HG02571 (cell line): ENCODE measurements at regions not wholly inside any gene's neighbourhood (a gene's known extent, or its start where the extent isn't known, plus 50 kb on each side); places are given as distances from the start of the nearest gene placed in this dataset.

Experiments
- ATAC-seq: cut with Tn5 transposase; IDR thresholded peaks from one replicate; pipeline ENCODE4 v1.9.1; 2021; ENCODE audit warnings: mild to moderate bottlenecking, moderate library complexity; ENCODE audit not compliant: unreplicated experiment

DNA sequence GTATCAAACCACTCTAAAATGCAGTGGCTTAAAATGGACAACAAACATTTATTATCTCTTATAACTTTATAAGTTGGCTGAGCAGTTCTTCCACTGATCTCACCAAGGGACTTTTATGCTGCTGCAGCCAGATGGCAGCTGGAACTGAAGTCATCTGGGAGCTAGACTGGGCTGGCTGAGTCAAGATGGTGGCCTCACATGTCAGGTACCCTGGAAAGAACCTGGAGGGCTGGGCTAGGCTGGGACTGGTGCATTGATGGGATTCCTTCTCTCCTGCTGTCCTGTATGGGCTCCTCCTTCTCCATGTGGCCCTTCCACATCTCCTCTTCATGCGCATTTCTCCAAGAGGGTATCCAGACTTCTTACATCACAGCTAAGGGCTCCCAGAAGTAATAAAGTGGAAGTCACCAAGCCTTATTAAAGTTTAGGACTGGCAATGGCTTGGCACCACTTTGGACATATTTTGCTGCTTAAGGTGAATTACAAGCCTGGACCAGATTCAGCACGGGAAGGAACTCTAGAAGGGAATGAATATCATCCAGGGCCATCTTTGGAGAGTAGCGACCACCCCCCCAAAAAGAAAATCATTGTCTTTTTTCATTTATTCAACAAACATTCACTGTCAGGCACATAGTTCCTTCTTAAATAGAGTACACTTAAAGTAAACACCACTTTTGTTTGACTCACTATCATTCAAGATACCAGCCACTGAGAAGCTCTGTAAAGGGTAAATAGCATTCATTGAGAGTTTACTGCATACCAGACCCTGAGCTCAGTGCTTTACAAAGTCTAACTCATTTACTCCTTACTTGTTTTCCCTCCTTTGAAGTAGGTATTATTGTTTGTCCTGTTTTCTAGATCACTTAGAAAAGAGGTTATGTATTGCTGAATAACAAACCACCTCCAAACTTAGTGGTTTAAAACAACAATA, 138.0 kb downstream of the ZFP36L2 start:
- no peak for ATAC-seq

DNA sequence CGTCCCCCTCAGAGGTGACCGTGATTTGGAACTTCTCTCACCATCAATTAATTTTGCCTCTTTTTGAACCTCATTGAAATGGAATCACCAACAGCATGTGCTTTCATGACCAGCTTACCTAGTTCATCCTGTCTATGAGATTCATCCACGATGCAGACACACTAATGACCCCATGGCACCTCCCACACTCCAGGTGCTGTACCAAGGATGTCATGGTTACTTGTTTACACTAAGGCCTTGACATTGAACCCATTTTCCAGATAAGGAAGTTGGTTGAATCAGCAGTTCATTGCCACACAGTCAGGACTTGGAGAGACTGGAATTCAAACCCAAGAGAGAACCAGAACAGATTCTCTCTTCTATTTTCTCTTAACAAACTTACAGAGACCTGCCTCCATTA, 139.0 kb downstream of the ZFP36L2 start:
- no peak for ATAC-seq

DNA sequence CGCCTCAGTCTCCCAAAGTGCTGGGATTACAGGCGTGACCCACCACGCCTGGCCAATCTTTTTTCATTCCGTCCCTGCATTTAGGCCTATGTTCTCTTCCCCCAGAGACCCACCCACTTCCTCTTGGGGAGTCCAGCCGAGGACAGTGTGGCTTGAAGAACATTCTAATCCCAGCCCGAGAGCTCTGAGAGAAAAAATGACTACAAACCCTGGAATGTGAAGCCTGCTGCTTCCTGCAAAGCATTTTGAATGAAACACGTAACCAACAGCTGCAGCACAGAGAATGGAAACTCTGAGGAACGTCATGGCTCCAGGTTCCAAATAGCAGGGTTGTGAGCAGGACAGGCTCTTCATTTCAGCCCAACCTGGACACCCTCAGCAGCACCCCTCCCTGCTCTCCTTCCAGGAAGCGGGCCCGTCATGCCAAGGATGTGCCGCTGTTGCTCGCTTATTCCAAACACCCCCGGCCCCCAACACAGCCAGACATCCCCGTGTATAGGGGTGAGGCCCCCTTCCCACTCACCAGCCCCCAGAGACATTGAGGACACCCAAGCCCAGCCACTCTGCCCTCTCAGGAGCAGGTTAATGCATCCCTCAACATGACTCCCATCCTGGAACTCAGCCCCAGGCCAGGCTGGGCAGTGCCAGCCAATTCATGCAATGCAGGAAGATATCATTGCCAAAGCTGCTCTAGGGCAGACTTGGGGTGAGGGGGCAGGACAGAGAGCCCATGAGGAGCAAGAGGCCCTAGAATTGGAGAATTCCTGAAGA, 139.8 kb downstream of the ZFP36L2 start:
- ATAC-seq, result no peak

DNA sequence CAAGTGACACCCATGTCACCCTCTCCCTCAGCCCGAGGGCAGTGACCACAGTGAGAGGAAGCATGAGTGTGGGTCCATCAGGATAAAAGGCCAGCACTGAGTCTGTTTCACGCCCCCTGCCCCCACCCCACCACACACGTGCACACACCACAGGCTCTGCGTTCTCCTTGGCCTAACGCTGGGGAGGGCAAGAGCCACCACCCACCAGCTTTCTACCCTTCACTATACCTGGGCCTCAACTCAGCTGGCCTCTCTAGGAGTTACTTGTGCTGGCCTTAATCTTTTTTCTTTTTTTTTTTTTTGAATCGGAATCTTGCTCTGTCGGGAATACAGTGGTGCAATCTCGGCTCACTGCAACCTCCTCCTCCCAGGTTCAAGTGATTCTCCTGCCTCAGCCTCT, 140.5 kb downstream of the ZFP36L2 start:
- no peak for ATAC-seq

DNA sequence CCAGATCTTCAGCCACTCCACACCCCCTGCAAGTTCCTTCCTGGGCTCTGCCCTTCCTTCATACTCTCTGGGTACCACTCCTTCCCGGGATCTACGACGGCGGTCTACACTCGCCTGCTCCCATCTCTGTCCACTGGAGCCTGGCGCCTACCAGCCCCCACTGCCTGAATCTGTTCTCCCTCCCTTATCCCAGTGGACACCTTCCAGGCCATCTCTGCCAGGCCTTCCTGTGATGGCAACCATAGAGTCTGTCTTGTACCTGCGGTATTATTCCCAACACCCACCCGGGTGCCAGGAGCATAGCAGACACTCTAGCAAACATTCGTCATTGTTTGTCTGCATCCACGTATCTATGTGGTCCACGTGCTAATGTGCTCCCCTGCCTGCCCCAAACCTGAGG, 140.9 kb downstream of the ZFP36L2 start:
- ATAC-seq, result no peak

DNA sequence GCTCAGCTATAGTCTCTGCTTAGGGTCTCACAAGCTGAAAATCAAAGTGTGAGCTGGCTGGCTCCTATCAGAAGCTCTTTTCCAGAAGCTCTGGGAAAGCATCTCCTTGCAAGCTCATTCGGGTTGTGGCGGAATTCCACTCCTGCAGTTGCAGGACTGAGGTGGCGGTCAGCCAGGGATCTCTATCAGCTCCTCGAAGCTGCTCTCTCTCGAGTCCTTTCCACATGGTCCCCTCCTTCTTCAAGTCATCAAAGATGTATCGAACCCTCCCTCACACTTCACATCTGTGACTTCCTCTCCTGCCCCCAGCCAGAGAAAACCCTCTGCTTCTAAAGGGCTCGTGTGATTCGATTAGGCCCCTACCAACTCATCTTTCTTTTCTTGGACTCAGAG, 141.7 kb downstream of the ZFP36L2 start:
- ATAC-seq, result no peak

DNA sequence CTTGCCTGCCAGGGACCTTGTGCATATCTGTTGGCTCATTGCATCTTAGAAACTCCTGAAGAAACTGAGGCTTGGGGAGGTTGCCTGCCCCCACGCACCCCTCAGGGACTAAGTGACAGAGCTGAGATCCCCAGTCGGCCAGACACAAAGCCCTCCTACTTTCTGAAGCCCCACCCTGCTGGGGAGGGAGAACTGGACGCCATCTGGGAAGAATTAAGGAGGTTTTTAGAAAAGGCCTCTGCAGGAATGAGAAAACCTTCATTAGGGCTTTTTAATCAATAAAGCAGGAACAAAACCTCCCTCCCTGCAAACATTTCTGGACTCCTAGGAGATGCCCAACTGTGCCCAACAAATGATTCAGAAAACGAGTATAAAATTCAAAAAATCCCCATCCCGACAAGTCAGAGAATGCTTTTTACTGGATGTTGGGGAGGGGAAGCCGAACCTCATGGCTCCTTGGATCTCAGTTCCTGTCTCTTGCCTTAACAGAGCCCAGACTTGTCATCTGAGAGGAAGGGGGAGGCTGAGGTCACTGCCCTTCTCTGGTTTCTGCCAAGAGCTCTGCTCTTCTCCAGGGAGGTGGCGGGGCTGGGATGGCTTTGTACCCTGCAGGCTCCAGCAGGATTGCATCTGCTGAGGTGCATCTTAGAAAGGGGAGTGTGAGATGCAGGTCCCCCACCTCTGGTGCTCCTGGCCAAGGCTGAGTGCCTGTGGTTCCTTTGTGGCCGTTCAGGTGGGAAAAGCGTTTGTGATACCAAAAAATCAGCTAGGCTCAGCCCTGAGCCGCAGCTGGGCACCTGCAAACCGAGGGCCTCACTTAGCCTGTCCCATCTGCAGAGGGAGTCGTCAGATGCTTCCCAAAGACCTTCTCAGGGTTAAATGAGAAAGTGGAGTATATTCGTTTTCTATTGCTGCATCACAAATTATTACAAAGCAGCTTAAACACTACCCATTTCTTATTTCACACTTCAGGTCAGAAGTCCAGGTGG, 142.4 kb downstream of the ZFP36L2 start:
- no peak for ATAC-seq

DNA sequence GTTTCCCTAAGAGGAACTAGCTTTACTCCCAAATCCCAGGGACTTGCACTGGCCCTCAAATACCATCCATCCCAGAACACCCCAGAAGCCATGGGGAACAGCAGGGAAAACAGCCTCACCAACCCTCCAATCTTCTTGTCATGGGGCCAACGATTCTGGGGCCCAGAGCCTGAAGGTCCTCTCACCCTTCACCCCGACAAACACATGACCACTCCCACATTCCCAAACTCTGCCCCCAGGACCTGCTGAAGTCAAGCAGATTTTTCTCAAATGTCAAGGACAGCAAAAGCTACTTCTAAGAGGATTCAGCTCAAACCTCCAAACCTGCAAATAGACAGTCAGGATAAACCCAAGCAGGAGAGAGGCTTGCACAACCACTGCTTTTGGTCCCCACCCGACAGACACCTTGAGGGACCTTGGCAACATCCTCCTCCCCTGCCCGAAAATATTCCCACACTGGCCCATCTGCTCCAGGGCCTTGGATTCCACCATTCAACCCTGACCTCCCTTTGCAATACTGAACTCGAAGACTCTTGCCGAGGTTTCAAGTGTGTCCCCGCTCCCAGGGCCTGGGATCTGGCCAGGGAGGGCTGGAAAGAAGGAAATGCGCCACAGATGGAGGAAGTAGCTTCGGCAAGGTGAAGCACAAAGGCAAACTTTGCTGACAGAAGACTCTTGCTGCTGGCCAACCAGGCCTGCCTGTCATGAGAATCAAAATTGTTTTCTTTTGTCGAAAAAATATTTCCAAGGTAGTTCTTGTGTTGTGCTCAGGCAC, 143.3 kb downstream of the ZFP36L2 start:
- no peak for ATAC-seq

DNA sequence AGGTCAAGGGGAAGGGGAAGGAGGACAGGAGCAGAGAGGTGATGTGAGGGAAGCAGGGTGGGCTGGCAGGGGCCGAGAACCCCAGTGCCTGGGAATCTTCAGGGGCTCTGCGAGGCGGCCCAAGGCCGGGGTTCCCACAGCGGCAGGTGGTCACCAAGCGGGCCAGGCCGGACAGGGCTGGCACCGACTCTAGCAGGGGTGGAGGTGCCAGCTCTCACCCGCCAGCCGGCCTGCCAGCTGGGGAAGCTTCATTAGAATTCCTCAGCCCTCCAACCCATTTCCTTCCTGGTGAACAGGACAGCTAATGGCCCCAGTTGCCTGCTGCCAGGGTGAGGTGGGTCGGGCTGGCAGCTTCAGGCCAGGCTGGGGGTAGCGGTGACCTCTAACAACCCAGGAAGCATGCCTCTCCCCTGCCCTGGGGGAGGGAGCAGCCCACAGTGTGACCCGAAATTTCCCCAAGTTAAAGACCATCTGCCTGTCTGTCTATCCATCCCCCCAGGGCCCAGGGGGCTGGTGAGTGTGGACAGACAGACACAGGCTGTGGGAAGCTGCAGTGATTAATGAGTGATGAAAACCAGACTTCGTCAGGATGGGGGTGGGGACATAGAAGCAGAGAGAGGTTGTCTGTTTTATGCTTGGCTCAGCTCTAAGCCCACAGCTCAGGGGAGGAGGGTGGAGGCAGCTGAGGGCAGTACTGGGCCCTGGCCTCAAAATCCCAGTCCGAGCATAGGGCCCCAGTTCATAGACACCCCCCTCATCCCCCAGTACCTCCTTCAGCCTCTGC, 144.1 kb downstream of the ZFP36L2 start:
- ATAC-seq, result no peak

DNA sequence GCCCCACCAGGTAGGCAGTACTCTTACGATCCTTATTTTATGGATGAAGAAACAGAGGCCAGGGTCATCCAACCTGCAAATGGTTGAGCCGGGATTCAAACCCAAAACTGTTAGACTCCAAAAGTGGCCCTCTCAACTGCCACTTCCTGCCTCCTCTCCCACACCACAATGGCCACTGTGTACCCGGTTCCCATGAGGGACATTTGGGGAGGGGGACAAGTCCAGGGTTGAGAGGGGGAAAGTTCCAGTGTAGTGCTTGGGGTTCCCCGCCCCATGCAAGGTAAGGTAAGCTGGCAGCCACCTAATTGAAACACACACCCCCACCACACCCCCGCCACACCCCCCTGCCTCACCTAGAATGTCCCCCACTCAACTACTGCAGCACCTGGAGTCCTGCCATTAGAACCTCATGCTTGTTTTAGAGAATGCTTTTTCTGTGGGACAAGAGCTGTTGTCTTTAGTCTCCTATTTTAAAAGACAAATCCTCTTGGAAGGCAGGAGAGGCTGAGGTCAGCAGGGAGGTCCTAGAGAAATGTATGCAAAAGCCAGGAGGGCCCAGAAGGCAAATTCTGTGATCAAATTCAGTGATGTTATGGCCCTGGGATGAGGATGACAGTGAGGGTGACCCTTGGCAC, 145.2 kb downstream of the ZFP36L2 start:
- ATAC-seq, result no peak

DNA sequence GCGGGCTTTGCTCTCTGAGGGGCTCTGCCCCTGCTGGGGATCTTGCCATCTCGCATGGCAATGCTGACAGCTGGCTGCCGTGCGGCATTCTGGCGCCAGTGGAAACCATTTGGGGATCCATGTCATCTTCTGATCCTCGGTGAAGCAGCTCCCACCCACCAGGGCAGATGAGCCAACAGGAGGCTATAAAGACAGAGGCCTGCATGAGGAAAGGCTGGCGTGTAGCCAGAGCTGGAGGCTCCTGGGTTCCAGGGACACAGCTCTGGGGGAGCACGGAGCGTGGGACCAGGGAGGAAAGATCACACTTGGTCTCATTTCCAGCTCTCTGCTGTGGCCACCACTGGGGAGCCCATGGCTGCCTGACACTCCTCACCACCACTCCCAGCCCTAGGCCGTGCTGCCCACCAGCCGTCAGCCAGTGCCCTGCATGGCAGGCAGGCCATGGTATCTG, 145.8 kb downstream of the ZFP36L2 start:
- ATAC-seq, result no peak

DNA sequence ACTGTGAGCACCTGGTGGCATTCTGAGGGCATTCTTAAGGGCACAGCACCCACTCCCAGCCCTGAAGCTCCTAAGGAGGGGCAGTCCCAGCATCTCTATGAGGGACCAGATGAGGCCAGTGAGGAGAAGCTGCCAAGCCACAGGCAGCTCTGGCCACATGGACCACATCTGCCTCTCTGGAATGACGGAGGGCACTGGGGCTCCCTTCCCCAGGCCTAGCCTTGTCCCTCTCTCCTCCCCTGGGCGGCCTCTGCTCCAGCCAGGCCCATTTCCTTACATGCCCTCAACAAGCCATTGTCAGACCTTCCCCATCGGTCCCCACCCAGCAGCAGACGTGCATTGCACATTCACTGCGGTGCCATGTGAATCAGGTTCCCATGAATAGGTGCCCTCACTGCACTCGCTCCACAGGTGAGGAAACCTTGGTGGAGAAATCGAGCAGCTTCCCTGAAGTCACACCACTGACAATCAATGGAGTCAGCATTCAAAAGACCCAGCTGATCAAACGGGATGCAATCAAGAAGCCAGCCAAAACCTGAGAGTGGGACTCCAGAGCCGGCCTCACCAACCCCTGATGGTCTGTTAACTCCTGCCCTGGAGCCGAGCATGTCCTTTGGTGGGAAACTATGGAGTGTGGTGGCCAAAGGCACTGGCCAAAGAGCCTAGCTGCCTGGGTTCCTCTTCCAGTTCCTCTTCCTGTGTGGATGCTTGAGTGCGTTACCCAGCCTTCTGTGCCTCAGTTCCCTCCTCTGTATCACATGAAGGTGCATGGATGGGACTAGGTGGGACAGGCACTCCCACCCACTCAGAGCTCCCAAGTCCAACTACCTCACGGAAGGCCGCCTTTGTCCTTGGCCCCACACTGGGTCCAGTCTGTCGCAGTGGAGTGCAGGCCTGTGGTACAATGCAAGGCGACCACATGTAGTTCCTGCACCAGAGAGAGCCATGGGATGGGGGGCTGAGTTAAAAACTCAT, 147.3 kb downstream of the ZFP36L2 start:
- no peak for ATAC-seq

DNA sequence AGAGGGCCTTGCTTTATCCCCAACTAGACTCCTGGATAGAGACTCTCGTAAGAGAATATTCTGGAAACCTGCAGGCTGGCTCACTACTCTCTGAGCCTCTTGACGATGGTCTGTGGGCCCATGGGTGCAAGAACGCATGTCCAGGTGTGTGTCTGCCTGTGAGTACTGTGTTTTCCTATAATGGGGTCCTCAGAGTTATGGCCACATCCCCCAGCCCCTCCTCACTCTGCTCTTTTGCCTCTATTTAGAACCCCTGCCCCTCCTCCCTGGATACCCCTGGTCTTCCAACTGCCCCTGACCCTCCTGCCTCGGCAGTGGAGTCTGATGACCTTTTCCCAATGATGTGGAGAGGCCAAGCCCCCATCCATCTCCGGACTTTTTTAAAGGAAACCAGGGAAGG, 148.1 kb downstream of the ZFP36L2 start:
- ATAC-seq, result no peak

DNA sequence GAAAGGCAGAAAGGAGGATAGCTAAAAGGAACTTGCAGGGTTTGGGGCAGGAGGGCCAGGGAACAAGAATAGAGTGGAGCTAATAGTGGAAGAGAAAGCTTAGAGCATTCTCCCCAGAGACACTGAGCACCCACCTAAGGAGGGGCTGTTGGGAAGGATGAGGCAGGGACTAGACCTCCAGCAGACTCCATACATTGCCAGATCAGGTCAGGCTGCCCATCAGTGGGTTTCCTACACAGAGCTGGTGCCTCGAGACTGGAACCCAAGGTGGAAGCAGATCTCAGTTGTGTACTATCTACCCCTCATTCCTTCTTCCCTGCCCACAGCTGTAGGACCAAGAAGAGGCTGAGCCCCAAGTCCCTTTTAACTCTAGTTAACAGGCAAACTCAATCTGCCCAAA, 148.5 kb downstream of the ZFP36L2 start:
- ATAC-seq, result no peak

DNA sequence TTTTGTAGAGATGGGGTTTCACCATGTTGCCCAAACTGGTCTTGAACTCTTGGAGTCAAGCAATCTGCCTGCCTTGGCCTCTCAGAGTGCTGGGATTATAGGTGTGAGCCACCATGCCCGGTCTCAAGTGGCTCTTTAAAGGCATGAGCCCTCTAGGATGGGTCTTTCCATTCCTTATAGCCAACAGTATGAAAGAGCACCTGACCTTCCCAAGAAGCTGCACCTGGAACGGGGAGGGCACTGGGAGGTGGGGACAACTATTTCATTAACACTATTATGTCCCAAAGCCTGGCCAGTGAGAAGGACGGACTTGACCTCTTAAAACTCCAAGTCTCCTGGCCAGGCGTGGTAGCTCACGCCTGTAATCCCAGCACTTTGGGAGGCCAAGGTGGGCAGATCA, 149.7 kb downstream of the ZFP36L2 start:
- no peak for ATAC-seq

DNA sequence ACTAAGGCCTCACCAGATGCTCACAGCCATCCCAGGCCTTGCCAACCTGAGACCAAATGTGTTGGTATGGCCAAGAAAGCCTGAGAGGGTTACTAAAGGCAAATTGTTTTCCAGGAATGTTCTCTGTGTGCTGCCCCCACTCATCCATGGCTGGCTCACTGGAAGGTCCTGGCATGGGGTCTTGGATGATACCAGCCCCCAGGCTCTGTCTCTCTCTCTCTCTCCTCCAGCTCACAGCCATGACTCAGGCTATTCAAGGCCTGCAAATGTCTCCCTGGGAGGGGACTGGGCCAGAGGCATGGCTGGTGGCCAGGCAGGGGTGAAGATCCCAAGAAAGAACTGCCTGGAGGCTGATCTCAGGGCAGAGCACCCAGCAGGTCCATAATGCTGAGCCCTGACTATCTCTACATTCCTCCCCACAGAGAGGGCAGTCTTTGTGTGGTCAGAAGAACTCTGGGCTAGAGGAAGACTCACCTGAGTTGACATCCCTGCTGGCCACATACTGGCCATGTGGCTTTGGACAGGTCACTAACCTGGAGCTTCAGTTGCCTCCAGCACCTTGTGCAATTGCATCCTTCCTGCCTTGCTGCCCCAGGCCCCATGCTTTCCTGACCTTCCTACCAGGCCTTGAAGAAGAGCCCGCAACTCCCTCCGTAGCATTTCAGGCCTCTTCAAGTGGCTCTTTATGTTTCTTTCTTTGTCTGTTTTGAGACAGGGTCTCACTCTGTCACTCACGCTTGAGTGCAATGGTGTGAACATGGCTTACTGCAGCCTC, 150.4 kb downstream of the ZFP36L2 start:
- no peak for ATAC-seq

DNA sequence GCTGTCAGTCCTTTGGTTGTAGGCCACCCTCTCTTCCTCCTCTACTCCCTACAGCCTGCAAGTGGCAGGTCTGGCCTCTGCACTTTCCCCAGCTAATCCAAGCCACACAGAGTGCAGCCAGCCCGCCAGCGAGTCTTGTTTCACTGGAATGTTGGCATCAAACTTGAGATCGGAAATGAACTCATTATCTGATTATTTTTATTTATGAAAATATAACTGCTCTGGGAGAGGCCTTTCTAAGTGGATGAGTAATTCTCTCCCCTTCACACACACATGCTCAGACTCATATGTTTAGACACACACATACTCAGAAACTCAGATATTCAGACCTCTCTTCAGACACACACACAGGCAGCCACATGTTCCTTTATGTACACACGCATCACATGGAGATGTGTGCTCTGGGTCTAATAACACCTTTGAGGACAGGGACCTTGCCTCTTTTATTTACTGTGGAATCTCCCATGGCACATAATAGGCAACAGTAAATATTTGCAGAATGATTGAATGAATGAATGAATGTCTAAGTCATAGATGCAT, 151.3 kb downstream of the ZFP36L2 start:
- ATAC-seq, result no peak
